GM19395 (cell line): ENCODE measurements at regions not wholly inside any gene's neighbourhood (a gene's known extent, or its start where the extent isn't known, plus 50 kb on each side); places are given as distances from the start of the nearest gene placed in this dataset.

ENCODE experiments used
- ATAC-seq: cut with Tn5 transposase; IDR thresholded peaks from one replicate; pipeline ENCODE4 v1.9.1; 2021; ENCODE audit warnings: mild to moderate bottlenecking, moderate library complexity; ENCODE audit not compliant: unreplicated experiment

DNA sequence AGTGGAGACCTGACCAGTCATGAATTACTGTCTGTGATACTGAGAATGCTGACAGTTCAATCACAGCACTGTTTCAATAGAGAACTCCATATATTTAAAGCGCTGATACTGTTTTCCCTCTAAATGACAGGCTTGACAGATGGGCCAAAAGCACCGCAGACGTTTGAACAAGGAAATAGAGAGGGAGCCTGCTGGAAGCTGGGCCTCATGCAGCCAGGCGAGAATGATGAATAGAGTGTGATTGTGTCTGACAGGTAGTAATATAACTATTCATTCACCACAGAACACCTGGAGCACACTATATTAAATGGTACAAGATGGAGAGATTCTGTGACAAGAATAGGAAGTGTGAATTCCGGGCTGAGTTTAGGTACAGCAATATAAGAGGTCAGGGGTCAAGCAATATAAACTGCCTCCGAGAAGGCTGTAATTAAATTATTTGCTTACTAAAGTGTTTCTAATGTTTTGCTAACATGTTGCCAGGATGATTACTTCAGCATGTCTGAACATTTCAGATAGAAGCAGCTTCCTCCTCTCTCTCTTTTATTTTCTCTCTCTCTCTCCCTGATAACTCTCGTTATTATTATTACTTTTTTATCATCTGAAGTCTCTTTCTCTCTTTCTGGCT, 297.7 kb downstream of the CSNK1G3 start:
- ATAC-seq = no peak

DNA sequence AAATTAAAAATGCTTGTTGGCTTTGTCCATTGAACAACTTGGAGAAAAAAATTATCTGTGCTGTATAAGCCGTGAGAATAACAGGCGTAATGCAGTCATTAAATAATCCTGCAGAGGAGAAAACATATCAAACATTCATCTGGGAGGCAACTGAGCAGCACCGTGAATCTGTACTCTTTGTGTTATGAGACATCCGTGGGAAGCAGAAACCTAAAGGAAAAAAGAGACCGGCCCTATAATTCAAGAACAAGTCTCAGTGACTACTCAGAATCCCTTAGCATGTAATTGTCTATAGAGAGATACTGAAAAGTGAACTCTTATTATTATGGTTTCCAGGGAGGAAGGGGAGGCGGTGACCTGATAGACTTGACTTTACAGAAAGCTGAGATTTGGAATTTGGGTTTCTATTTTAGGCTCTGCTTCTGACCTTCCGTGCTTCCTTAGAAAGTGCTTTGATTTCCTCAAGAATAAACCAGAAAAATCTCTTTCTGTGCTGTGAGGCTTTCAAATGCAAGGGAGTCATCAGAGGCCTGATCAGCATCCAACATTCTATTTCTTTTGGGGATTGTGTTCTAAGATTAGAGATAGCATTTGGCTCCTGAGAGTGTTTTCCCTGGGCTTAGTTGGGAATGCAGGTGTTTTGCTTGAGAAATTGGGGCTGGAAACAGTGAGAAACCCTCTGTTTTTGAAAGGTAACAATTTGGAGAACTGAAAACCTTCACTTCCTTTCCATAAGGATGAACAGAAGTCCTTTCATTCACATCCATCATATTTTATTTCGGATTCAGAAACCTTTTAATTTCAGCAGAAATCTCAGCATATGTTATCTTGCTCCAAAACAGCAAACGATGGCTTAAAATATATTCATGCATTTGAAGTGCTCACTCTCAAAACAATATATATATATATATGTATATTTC, 296.7 kb downstream of the CSNK1G3 start:
- ATAC-seq = no peak

DNA sequence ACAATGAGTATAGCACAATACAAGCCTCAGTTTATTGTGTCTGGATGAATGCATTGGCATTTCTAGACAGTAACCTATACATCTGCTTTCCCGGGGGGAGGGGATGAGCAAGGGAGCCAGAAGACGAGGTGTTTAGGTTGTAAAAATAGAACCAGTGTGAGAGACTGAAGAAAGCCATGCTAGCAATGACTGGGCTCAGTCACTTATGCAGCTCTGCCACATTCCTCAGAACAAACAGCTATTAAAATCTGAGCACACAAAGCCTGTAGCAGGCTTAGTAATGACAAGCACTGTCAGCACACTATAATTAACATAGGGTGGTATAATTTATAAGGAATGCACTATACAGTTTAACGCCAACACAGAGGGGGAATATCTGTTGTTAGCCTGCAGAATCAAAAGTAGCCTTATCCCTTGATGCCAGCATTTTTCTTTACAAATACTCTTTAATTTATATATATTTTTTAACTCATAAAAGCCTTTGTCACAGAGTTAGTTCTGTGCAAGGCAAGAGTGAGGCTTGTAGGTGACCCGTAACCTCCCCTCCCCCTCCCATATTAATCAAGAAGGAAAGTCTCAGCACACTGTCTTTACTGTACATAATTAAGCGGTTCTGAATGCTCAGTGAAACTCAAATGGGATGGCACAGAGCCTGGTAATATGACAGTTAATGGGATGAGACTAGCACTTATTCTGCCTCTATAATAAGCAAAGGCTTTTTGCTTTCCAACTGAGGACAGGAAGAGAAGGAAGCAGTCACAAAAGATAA, 295.4 kb downstream of the CSNK1G3 start:
- ATAC-seq = no peak

DNA sequence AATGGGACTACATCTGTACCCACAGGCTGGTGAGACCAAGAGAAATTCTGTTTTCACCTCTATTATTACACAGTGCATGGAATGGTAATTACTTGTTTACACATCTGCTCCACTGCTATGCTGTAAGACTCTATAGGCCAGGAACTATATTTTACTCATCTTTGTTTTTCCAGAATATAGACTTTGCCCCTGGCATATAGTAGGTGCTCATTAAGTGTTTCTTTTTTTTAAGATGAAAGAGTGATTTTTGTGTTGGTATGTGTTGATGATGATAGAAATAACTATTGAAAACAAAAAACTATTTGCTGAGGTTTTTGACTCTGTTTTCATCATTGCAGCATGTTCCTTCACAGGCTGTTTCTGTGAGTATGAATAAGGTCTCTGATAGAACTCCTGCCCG, 294.7 kb downstream of the CSNK1G3 start:
- ATAC-seq = no peak

DNA sequence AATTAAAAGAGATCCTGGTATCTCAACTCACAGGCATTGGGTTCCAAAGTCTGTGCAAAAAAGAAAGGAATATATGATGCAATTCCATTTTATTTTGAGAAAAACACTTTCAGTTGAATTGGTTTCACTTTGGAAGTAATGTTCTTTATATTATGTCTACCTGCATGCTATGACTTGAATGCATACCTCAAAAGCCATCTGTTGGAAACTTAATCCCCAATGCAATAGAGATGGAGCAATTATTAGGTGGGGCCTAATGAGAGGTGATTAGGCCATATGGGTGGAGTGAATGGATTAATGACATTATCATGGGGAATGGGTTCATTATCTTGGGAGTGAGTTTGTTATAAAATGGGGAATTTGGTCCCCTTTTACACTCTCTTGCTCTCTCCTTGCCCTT, 293.3 kb downstream of the CSNK1G3 start:
- ATAC-seq = no peak

DNA sequence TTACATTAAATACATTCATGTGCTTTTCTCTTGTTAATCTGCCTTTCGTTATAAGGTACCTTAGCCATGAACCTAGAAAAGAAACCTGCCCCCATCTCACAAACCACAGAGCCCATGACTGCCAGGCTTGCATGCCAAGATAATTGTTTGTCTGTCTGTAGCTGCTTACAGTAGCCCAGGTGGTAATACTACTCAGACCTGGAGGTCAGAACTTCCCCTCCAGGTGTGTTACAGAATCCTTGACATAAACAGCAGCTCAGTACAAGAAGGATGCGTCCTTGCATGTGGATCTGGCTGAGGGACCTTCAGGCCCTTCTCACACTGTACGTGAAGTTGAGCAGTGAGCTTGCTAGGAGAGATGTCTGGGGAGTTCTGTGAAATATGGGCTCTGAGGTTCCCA, 291.4 kb downstream of the CSNK1G3 start:
- ATAC-seq = no peak

DNA sequence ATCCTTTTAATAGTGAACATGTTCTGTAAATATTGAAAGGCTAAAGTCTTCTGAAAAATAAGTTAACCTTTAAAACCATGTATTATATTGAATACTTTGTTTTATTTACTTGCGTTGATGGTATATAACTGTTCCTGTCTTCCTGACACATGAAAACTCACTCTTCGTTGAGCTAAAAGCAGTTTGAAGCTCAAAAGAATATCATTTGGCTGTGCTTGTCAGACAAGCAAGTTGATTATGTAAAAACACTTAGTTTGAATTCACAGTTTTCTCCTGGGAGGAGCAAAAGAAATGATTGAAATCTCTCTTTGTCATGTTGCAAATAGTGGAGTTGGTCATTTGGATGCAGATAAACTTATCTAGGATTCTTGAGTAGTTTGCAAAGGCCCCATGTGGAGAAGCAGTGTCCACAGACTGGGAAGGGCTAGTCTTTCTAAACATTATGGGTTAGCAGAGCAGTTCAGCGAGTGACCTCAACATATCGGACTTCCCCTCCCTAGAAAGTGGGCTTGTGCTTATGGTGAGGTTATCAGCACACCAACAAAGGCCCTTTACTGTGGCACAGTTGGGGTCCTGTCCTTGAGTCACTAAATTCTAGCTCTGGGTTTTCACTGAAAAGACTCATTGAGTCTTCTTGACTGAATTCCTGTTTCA, 290.4 kb downstream of the CSNK1G3 start:
- ATAC-seq = no peak

DNA sequence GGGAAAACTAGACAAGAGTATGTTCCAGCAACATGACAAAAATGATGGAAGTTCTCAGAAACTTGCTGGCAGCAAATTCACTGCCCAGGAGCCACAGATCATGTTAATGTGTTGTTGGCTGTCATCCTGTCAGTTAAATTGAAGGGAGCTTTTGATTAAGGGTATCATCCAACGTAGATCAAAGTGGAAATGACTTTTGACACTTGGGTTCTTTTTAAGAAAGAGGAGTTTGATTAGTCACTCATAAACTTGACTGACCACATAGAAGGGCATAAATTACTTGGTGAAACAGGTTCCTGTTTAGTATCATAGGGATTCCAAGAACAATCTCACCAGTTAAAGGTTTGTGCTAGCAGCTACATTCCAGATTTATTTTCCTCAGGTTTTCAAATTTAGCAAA, 288.7 kb downstream of the CSNK1G3 start:
- ATAC-seq = no peak

DNA sequence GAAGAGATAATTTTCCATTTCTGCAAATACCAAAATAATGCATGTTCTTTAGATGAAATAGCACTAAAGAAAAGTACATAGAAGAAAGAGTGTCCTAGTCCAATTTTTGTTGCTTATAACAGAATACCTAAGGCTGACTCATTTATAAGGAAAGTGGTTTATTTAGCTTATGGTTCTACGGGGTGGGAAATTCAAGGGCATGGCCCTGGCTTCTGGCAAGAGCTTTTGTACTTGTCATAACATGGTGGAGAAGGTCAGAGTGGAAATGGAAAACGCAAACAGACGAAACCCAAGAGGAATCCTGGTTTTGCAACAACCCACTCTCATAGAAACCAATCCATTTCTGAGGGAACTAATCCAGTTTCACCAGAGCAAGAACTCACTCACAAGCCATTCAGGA, 283.7 kb downstream of the CSNK1G3 start:
- no peak for ATAC-seq

DNA sequence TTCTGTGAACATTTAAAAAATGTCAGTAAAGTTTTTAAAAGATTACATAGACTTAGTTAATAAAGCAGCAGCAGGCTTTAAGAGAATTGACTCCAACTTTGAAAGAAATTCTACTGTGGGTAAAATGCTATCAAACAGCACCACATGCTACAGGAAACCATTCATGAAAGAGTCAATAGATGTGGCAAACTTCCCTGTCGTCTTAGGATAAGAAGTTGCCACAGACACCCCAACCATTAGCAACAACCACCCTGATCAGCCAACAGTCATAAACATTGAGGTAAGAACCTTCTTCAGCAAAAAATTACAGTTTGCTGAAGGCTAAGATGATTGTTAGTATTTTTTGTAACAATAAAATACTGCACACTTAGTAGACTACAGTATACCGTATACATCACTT, 278.2 kb downstream of the CSNK1G3 start:
- ATAC-seq = no peak

DNA sequence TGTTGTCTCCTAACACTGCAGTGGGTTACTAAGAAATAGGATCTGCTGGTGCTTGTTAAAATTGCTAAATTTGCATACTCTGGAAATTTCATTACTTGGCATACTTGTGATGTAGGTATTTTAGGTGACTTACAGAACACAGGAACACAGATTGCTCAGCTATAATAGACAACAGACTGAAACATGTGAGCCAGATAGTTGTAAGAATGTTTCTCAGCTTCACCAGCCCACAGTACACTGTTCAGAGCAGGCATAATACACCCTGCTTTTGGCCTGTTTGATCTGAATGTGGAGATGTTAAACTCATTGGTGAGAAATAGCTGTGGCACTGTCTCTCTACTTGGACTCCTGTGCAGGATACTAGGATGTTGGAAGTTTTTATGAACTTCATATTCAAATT, 275.7 kb downstream of the CSNK1G3 start:
- ATAC-seq = no peak

DNA sequence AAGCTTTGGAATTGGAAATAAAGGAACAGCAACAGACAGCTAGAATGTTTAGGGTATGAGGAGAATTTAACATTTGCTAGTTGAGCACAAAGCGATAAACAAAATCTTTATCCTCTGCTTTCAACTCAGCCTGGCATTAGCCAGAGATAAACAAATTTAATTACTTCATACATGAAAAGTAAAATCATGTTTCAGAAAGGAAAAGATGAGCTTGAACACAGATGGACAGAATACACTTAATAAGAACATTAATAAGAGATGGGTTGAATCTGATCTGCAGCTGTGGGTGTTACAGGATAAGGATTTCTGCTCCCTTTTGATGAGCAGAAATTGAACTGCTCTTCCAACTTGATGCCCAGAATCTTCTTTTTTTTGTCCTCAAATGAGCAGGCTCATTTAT, 275.2 kb downstream of the CSNK1G3 start:
- no peak for ATAC-seq

DNA sequence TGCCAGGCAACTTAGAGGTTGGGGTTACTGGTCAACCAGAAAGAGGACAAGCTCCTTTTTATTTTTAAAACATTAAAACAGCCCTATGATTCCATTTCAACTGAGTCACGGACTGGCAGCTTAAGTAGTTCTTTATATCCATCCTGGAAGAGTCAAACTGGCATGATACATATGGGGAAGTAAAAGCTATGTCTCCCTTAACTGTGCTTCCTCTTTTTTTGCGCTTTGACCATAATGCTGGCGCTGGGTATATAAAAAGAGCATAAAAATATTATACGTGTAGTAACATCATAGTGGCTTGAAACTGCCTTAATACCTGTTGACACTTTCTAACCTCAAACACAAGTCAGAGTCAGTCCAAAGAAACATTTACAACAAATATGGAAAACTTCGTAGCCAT, 274.4 kb downstream of the CSNK1G3 start:
- no peak for ATAC-seq

DNA sequence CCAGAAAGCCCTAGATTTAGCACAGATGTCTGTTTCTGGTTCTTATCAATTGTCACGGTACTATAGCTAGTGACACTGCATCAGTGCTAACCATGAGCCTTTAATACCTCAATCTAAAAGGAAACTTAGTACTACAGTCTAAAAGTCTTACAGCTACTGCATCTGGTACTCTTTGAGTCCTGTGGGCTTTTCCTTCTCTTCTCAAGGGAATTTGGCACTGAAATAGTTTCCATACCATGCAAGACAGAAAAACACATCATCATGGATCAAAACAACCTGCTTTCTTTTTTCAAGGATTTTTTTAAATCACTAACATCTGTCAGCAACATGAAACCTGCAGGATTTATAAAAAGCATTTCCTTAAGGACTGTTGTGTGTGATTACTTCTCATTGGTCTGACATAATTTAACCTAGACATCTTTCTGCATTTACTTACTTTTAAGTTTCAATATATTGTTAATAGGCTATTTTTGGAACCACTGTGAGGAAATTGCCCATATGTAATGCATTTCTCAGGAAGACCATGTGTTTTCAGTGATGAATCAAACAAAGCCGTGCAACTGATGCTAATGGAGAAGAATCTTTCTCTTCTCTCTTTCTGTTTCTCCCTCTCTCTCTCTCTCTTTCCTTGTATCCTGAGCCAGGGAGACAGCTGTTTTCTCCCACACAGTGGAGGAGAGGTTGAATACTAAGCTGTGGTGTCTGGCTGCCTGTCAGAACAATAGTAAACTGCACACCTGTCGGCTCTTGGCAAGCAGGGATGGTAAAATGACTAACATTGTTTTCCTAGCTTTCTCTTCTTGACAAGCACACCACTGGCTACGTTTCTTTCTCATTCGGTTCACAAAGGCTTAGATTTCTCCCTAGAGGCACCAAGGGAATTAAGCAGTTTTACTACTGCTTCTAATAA, 273.4 kb downstream of the CSNK1G3 start:
- ATAC-seq = no peak

DNA sequence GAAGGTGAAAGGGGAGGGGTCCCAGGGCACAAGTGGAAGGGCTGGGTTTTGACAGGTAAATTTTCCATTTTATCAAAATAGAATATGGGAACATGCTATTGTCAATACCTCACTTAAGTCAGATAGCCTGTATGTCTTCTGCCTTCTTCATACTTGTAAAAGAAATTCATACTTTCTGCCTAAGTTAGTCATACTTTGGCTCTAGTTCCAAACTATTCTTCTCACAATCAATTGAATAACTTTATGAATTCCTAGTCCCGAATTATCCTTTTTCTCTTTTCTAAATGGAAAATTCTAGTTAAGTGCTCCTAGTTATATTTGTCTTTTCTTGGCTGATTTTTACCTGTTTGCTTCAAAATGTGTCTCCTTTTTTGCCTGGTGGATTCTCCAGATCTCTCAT, 271.4 kb downstream of the CSNK1G3 start:
- ATAC-seq = no peak

DNA sequence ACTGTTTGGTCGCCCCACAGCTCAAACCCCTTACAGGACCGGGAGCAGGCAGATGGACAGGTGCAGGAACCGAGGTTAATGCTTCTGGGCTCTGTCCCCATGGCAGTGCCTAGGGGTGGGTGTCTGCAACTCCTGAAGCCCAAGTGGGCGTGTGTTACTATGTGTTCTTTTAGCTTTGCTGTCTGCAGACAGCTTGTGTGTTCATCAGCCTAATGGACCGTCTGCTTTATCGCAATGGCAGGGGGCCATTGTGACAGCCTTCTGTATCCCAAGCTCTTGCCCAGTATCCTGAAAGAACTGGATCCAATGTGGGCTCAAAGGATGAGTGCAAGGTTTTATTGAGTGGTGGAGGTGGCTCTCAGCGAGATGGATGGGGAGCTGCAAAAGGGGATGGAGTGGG, 266.7 kb downstream of the CSNK1G3 start:
- ATAC-seq = no peak

DNA sequence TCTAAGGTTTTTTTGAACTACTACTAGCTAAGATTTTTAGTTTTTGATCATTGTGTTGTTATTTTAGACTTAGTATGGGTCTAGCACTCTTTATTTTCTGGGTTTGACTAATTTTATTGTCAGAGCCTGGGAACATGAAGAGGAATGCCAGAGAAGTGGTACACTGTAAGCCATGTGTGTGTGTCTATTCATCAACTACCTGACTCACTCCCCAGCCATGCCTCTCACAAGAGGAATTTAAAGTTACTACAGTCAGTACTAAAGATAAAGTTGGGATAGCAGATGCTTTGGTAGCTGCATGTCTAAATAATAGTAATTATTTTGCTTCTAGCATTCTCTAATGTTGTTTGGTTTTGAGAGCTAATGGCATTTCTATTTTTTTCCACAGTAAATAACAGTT, 264.8 kb downstream of the CSNK1G3 start:
- ATAC-seq = no peak

DNA sequence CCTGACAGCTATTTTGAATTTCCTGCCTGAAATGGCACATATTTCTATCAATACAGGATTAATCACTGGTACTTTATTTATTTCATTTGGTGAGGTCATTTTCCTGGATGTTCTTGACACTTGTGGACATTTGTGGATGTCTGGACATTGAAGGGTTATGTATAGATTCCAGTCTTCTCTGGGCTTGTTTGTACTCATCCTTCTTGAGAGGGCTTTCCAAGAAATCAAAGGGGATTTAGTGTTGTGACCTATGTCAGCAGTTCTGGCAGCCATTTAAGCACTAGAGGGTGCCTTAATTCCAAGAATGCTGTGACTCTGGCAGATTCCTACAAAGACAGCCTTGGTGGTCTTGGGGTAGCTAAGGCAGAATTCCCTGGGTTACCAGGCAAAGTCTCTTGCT, 259.7 kb downstream of the CSNK1G3 start:
- ATAC-seq = no peak

DNA sequence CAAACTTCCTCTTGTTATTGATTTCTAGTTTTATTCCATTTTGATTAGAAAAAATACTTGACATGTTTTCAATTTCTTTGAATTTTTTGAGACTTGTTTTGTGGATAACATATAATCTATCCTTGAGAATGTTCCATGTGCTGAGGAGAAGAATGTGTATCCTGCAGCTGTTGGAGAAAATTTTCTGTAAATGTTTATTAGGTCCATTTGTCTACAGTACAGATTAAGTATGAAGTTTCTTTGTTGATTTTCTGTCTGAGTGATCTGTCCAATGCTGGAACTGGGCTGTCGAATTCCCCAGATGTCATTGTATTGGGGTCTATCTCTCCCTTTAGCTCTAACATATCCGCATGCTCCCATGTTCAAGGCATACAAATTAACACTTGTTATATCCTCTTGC, 251.2 kb downstream of the CSNK1G3 start:
- no peak for ATAC-seq

DNA sequence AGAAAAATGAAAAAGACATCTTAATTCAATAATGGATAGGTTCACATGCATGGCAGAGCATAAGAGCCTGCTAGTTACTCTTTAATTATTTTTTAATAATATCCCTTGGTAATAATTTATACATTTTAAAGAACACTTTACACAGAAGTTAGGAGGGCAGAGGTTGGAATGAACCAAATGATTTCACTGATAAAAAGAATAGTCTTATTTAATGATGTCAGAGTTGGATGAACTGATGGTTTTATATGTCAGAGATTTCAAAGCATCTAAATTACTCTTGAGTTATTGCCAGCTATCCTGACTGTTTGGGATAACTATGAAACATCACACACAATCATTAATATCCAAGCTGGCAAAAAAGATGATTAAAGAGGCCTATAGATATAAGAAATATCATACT, 244.8 kb downstream of the CSNK1G3 start:
- no peak for ATAC-seq
